ENCODE measurements at regions not wholly inside any gene's neighbourhood (a gene's known extent, or its start where the extent isn't known, plus 50 kb on each side); places are given as distances from the start of the nearest gene placed in this dataset.

- no peak overlapping the region for H3K4me3 ChIP-seq (ENCODE audit: low read depth, low read length)
- TF ChIP-seq CTCF (IDR thresholded peaks at IDR 0.05; ENCODE audit: insufficient read depth, low read length), result no peak
- DNase-seq (ENCODE audit: low read depth), result no peak
These were observed 137.8 kb upstream of the MSX1 start for GRCh38 chr4:4721636-4722035.

DNA sequence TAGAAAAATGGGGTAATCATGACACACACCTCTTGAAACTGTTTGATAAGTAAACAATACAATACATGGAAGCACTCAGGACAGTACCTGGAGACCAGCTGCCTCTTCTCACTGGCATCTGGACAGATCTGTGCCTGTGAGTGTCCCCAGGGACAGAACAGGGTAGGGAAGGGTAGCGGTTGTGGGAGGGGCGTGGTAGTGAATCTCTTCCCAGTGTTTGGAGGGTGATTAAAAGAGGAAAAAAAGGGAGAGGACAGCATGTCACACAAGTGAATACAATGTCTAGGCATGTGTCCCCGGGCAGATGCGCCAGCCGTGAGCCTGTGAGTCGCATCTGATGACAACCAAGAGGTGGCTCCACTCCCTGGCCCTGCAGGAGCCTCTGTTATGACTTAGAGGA is 138.8 kb upstream of the MSX1 start:
- TF ChIP-seq CTCF (IDR thresholded peaks at IDR 0.05; ENCODE audit: insufficient read depth, low read length), result no peak
- no peak overlapping the region for H3K4me3 ChIP-seq (ENCODE audit: low read depth, low read length)
- no peak for DNase-seq (ENCODE audit: low read depth)

GRCh38 chr4:4719436-4719835 is 140.0 kb upstream of the MSX1 start:
- H3K4me3 ChIP-seq (ENCODE audit: low read depth, low read length), result no peak overlapping the region
- no peak for DNase-seq (ENCODE audit: low read depth)
- TF ChIP-seq CTCF (IDR thresholded peaks at IDR 0.05; ENCODE audit: insufficient read depth, low read length), result no peak

- H3K4me3 ChIP-seq (ENCODE audit: low read depth, low read length), result no peak overlapping the region
- DNase-seq (ENCODE audit: low read depth), result no peak
- TF ChIP-seq CTCF (IDR thresholded peaks at IDR 0.05; ENCODE audit: insufficient read depth, low read length), result no peak
These were observed 141.8 kb upstream of the MSX1 start for GRCh38 chr4:4717692-4718091.

GRCh38 chr4:4714331-4714730 is 145.1 kb upstream of the MSX1 start:
- no peak for TF ChIP-seq CTCF (IDR thresholded peaks at IDR 0.05; ENCODE audit: insufficient read depth, low read length)
- no peak for DNase-seq (ENCODE audit: low read depth)
- no peak overlapping the region for H3K4me3 ChIP-seq (ENCODE audit: low read depth, low read length)

GRCh38 chr4:4712800-4713528 is 146.5 kb upstream of the MSX1 start:
- TF ChIP-seq CTCF (IDR thresholded peaks at IDR 0.05; ENCODE audit: insufficient read depth, low read length), result no peak
- no peak for DNase-seq (ENCODE audit: low read depth)

DNA sequence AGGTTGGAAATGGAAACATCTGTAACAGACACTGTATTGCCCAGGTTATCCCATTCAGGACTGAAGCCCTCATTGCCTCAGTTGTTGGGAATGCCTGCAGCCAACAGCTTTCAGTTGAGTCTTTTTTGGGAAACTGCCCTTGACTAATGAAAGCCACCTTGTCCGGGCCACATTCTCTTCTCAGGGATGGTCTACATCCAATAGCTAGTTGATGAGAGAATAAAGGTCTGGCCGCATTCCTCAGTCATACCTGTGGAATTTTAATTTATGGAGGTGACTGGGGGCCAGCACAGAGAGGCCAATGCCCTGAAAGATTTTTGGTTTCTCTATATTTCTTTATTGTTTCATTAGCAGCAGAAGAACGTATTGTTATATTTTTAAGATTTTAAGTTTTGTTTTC is 147.6 kb upstream of the MSX1 start:
- DNase-seq (ENCODE audit: low read depth), result no peak
- H3K4me3 ChIP-seq (ENCODE audit: low read depth, low read length), result no peak overlapping the region
- TF ChIP-seq CTCF (IDR thresholded peaks at IDR 0.05; ENCODE audit: insufficient read depth, low read length), result no peak

More at GRCh38 chr4:4712800-4713528, 146.5 kb upstream of the MSX1 start:
- no peak overlapping the region for H3K4me3 ChIP-seq (ENCODE audit: low read depth, low read length)
